OCI-LY7 (cell line): ENCODE measurements at regions not wholly inside any gene's neighbourhood (a gene's known extent, or its start where the extent isn't known, plus 50 kb on each side); places are given as distances from the start of the nearest gene placed in this dataset.

Source experiments
- CTCF ChIP-seq: fragments of 200-600 bp; sonication (generic); conservative IDR thresholded peaks from 2 replicates; pipeline ENCODE4 v1.5.1; 2014; ENCODE audit warnings: mild to moderate bottlenecking, antibody characterized with exemption, low read length, moderate library complexity, mixed read lengths
- EZH2phosphoT487 ChIP-seq: fragments of 200-600 bp; sonication (generic); IDR thresholded peaks from 2 replicates; pipeline ENCODE4 v1.6.1; 2018; ENCODE audit warnings: low read depth, borderline replicate concordance, mild to moderate bottlenecking, mixed run types, antibody characterized with exemption, low read length, moderate library complexity, mixed read lengths

GRCh38 chr9:88197781-88198340 is 59.6 kb upstream of the SPATA31C2 start:
- TF ChIP-seq CTCF (no peak), EZH2phosphoT487 (no peak)
